SK-N-SH (cell line): ENCODE measurements at regions not wholly inside any gene's neighbourhood (a gene's known extent, or its start where the extent isn't known, plus 50 kb on each side); places are given as distances from the start of the nearest gene placed in this dataset.

ENCODE experiments used
- CTCF ChIA-PET: fragments of 300-600, 350-600 bp; formaldehyde crosslinking; extraction: SDS; loops from one replicate; lab custom pipeline; 2021; lab: Yijun Ruan, JAX
- POLR2A ChIA-PET: fragments of 350-600 bp; sonication (Branson Sonifier 250); formaldehyde crosslinking; extraction: SDS; loops from one replicate; lab custom pipeline; 2020; ENCODE audit warnings: antibody characterized with exemption, inconsistent platforms; lab: Yijun Ruan, JAX
- DNase-seq: peaks from one replicate; pipeline ENCODE4 v3.0.0; 2012
- H2AFZ ChIP-seq: fragments of 200-600 bp; sonication (generic); 2 replicates; pipeline ENCODE4 v1.8.1; 2016; ENCODE audit warnings: antibody characterized with exemption, mild to moderate bottlenecking, low read depth
- H3F3A ChIP-seq: fragments of 200-600 bp; sonication (generic); replicated peaks from 2 replicates; pipeline ENCODE3; 2016; ENCODE audit warnings: antibody characterized with exemption, mild to moderate bottlenecking; ENCODE audit not compliant: insufficient read depth
- H3K27ac ChIP-seq, 2 experiments: fragments of 200-500 bp in 1 of 2; fragments of 200-600 bp in 1 of 2; sonication (Bioruptor generic) in 1 of 2; sonication (generic), shearing (Covaris generic) in 1 of 2; 2 replicates each; pipeline versions ENCODE4 v1.5.1 to v1.6.1; 2014 to 2016; ENCODE audit warnings: low read depth in 2 of 2, inconsistent platforms in 1 of 2, low read length in 1 of 2, mild to moderate bottlenecking in 1 of 2, mixed read lengths in 1 of 2
- H3K27me3 ChIP-seq: fragments of 200-600 bp; sonication (generic), shearing (Covaris generic); 2 replicates; pipeline ENCODE4 v1.6.1; 2016; ENCODE audit warnings: mixed run types; ENCODE audit not compliant: insufficient read depth
- H3K36me3 ChIP-seq, 2 experiments: fragments of 200-500 bp in 1 of 2; fragments of 200-600 bp in 1 of 2; sonication (Bioruptor generic) in 1 of 2; sonication (generic) in 1 of 2; replicated peaks in 1 of 2; 2 replicates each; pipeline versions ENCODE3 to v1.5.1; 2014 to 2016; ENCODE audit warnings: low read length in 1 of 2, mild to moderate bottlenecking in 1 of 2; ENCODE audit not compliant: insufficient read depth in 2 of 2, control insufficient read depth in 1 of 2
- H3K4me1 ChIP-seq, 2 experiments: fragments of 200-500 bp in 1 of 2; fragments of 200-600 bp in 1 of 2; sonication (Bioruptor generic) in 1 of 2; sonication (generic), shearing (Covaris generic) in 1 of 2; 2 replicates each; pipeline versions ENCODE4 v1.5.1 to v1.6.1; 2014 to 2016; ENCODE audit warnings: low read depth in 1 of 2, low read length in 1 of 2, mixed run types in 1 of 2; ENCODE audit not compliant: insufficient read depth in 2 of 2, control insufficient read depth in 1 of 2
- H3K4me2 ChIP-seq: fragments of 200-600 bp; sonication (generic), shearing (Covaris generic); 2 replicates; pipeline ENCODE4 v1.6.1; 2017; ENCODE audit warnings: mixed run types
- H3K4me3 ChIP-seq, 2 experiments: fragments of 200-500 bp in 1 of 2; fragments of 200-600 bp in 1 of 2; sonication (Bioruptor generic) in 1 of 2; sonication (generic), shearing (Covaris generic) in 1 of 2; 2 replicates each; pipeline versions ENCODE4 v1.5.1 to v1.8.1; 2014 to 2016; ENCODE audit warnings: low read depth in 2 of 2, inconsistent platforms in 1 of 2, low read length in 1 of 2, mild to moderate bottlenecking in 1 of 2, mixed read lengths in 1 of 2, moderate library complexity in 1 of 2
- H3K79me2 ChIP-seq: fragments of 200-600 bp; sonication (generic); 2 replicates; pipeline ENCODE4 v1.8.1; 2017; ENCODE audit warnings: mild to moderate bottlenecking; ENCODE audit not compliant: insufficient read depth
- H3K9ac ChIP-seq: fragments of 200-600 bp; sonication (generic); 2 replicates; pipeline ENCODE4 v1.6.1; 2017; ENCODE audit warnings: mixed run types
- H3K9me2 ChIP-seq: fragments of 200-600 bp; sonication (generic); 2 replicates; pipeline ENCODE4 v1.6.1; 2017; ENCODE audit warnings: mixed run types
- H3K9me3 ChIP-seq: fragments of 200-600 bp; sonication (generic); 2 replicates; pipeline ENCODE4 v1.6.1; 2017; ENCODE audit warnings: mixed run types, mild to moderate bottlenecking, moderate library complexity
- H4K20me1 ChIP-seq: fragments of 200-600 bp; sonication (generic); 2 replicates; pipeline ENCODE4 v1.6.1; 2017; ENCODE audit warnings: mild to moderate bottlenecking, mixed run types; ENCODE audit not compliant: insufficient read depth
- CHD2 ChIP-seq: fragments of 150-350 bp; IDR thresholded peaks from 2 replicates; pipeline ENCODE4 v1.6.1; 2018; ENCODE audit warnings: low read length; ENCODE audit not compliant: partially characterized antibody
- CTCF ChIP-seq: fragments of 200-600 bp; sonication (generic); IDR thresholded peaks from 2 replicates; pipeline ENCODE4 v1.6.1; 2017; ENCODE audit warnings: antibody characterized with exemption, mild to moderate bottlenecking, moderate library complexity
- EP300 ChIP-seq, 2 experiments: IDR thresholded peaks; 2 replicates each; pipeline versions ENCODE4 v1.4.0 to v1.6.1; 2012; ENCODE audit warnings: borderline replicate concordance in 1 of 2, low read depth in 1 of 2, low read length in 1 of 2
- FOXM1 ChIP-seq: IDR thresholded peaks from 2 replicates; pipeline ENCODE4 v1.4.0; 2012; ENCODE audit warnings: low read depth, mild to moderate bottlenecking
- MEF2A ChIP-seq: IDR thresholded peaks from 2 replicates; pipeline ENCODE4 v1.4.0; 2012; ENCODE audit warnings: low read depth, borderline replicate concordance
- MXI1 ChIP-seq: IDR thresholded peaks from 2 replicates; pipeline ENCODE4 v1.6.1; 2012; ENCODE audit warnings: mild to moderate bottlenecking, low read depth, low read length, improper control_type of control experiment
- NRF1 ChIP-seq: IDR thresholded peaks from 2 replicates; pipeline ENCODE4 v1.6.1; 2012; ENCODE audit warnings: low read depth, mild to moderate bottlenecking, low read length
- PBX3 ChIP-seq: IDR thresholded peaks from 2 replicates; pipeline ENCODE4; 2012
- POLR2AphosphoS5 ChIP-seq: IDR thresholded peaks from 2 replicates; pipeline ENCODE4 v1.6.1; 2012; ENCODE audit warnings: low read depth, low read length
- RCOR1 ChIP-seq: fragments of 150-350 bp; IDR thresholded peaks from 2 replicates; pipeline ENCODE4 v1.6.1; 2017; ENCODE audit warnings: antibody characterized with exemption, low read length
- REST ChIP-seq: IDR thresholded peaks from 2 replicates; pipeline ENCODE4 v1.6.1; 2012; ENCODE audit warnings: mild to moderate bottlenecking, low read depth, low read length, moderate library complexity
- RXRA ChIP-seq: IDR thresholded peaks from 2 replicates; pipeline ENCODE4 v1.4.0; 2012; ENCODE audit warnings: low read depth, mild to moderate bottlenecking, borderline replicate concordance
- SIN3A ChIP-seq: IDR thresholded peaks from 2 replicates; pipeline ENCODE4 v1.6.1; 2012; ENCODE audit warnings: low read depth, mild to moderate bottlenecking, low read length, moderate library complexity, borderline replicate concordance
- TEAD4 ChIP-seq: IDR thresholded peaks from 2 replicates; pipeline ENCODE4 v1.4.0; 2012; ENCODE audit warnings: mild to moderate bottlenecking, borderline replicate concordance; ENCODE audit not compliant: insufficient read depth
- USF2 ChIP-seq: fragments of 150-350 bp; IDR thresholded peaks from 2 replicates; pipeline ENCODE4 v1.6.1; 2017; ENCODE audit warnings: antibody characterized with exemption, low read length, low read depth, borderline replicate concordance
- WGBS: methylation state at CpG from one replicate; pipeline ENCODE4 v1.1.6; 2017; ENCODE audit warnings: low lambda C conversion rate; 5-methylcytosine and 5-hydroxymethylcytosine counted together

GRCh38 chr6:144920391-144920961, 635.3 kb downstream of the UTRN start:
- no peak overlapping the region for H3K27ac ChIP-seq
- no peak for DNase-seq
- no peak overlapping the region for H3K4me2 ChIP-seq
- TF ChIP-seq MXI1 (no peak), TEAD4 (no peak), FOXM1 (no peak), POLR2AphosphoS5 (no peak), PBX3 (no peak), RCOR1 (no peak), MEF2A (no peak), NRF1 (no peak), SIN3A (no peak), CHD2 (no peak), USF2 (no peak), RXRA (no peak), CTCF (no peak), EP300 (IDR thresholded peaks at IDR 0.05; ENCODE audit: borderline replicate concordance in 1 of 2, low read depth in 1 of 2, low read length in 1 of 2) (no peak), REST (no peak)
- CTCF ChIA-PET: no interaction called here
- no peak overlapping the region for H3K9ac ChIP-seq
- no peaks in the 10 kb centered on the region for H3K9me2 ChIP-seq
- no peak overlapping the region for H3K4me3 ChIP-seq
- POLR2A ChIA-PET: no interaction called here
- H3K27me3 ChIP-seq: no peaks in the 10 kb centered on the region
- H2AFZ ChIP-seq: no peak overlapping the region
- 76% methylated on average over 4 of the region's 4 CpGs for WGBS
- no peaks in the 10 kb centered on the region for H3K9me3 ChIP-seq
- H3K36me3 ChIP-seq: no peaks in the 10 kb centered on the region
- H4K20me1 ChIP-seq: no peaks in the 10 kb centered on the region
- H3K4me1 ChIP-seq: peaks cover 0 to 15% of the 10 kb centered on the region in 2 experiments; a peak in 3 of 4 replicates
- no peaks in the 10 kb centered on the region for H3F3A ChIP-seq
- H3K79me2 ChIP-seq: no peaks in the 10 kb centered on the region
